ENCODE measurements at regions not wholly inside any gene's neighbourhood (a gene's known extent, or its start where the extent isn't known, plus 50 kb on each side); places are given as distances from the start of the nearest gene placed in this dataset.
A peak's percentile ranks its signal among the peaks of the same experiment; 100 is the strongest.

GRCh38 chr10:4353964-4354363, 472.0 kb upstream of the AKR1E2 start:
- H2AFZ ChIP-seq (ENCODE audit: low read depth, low read length): no peak overlapping the region
- peaks cover 3% of the 10 kb centered on the region for H3K9me3 ChIP-seq (ENCODE audit: insufficient read depth, low read length, severe bottlenecking)
- H3K9ac ChIP-seq (ENCODE audit: low read depth, low read length): no peak overlapping the region
- H3K27me3 ChIP-seq (ENCODE audit: insufficient read depth, low read length, poor library complexity): no peaks in the 10 kb centered on the region
- no peak overlapping the region for H3K27ac ChIP-seq (ENCODE audit: low read length)
- H3K36me3 ChIP-seq (ENCODE audit: insufficient read depth, low read length): no peaks in the 10 kb centered on the region
- TF ChIP-seq, protein P1, sequence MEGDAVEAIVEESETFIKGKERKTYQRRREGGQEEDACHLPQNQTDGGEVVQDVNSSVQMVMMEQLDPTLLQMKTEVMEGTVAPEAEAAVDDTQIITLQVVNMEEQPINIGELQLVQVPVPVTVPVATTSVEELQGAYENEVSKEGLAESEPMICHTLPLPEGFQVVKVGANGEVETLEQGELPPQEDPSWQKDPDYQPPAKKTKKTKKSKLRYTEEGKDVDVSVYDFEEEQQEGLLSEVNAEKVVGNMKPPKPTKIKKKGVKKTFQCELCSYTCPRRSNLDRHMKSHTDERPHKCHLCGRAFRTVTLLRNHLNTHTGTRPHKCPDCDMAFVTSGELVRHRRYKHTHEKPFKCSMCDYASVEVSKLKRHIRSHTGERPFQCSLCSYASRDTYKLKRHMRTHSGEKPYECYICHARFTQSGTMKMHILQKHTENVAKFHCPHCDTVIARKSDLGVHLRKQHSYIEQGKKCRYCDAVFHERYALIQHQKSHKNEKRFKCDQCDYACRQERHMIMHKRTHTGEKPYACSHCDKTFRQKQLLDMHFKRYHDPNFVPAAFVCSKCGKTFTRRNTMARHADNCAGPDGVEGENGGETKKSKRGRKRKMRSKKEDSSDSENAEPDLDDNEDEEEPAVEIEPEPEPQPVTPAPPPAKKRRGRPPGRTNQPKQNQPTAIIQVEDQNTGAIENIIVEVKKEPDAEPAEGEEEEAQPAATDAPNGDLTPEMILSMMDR (IDR thresholded peaks at IDR 0.05; ENCODE audit: borderline replicate concordance, extremely low read depth, low read length, poor library complexity, severe bottlenecking): no peak
- no peak for TF ChIP-seq EZH2 (IDR thresholded peaks at IDR 0.05; ENCODE audit: borderline replicate concordance, low read depth, low read length, severe bottlenecking)
- no peak overlapping the region for H3K4me2 ChIP-seq (ENCODE audit: insufficient read depth, low read length)
- H3K79me2 ChIP-seq (ENCODE audit: insufficient read depth, low read length): no peaks in the 10 kb centered on the region
- no peak for DNase-seq
- no peak overlapping the region for H3K4me3 ChIP-seq (ENCODE audit: low read depth in 1 of 2, low read length in 2 of 2)
- peaks cover 7% of the 10 kb centered on the region; the same call in 1 of the 2 replicates for H3K4me1 ChIP-seq (ENCODE audit: insufficient read depth, low read length)
- peak; percentile 22; the same call in 1 of the 3 replicates for ATAC-seq (ENCODE audit: insufficient read depth, low read depth)
- H4K20me1 ChIP-seq (ENCODE audit: insufficient read depth, low read length): no peaks in the 10 kb centered on the region

- Histone ChIP-seq H3K27me3 (ENCODE audit: insufficient read depth, low read length, poor library complexity) (no peaks in the 10 kb centered on the region), H3K27ac (ENCODE audit: low read length) (no peak overlapping the region), H3K4me3 (ENCODE audit: low read depth in 1 of 2, low read length in 2 of 2) (no peak overlapping the region), H3K4me2 (ENCODE audit: insufficient read depth, low read length) (no peak overlapping the region), H3K36me3 (ENCODE audit: insufficient read depth, low read length) (no peaks in the 10 kb centered on the region), H2AFZ (ENCODE audit: low read depth, low read length) (no peak overlapping the region), H3K79me2 (ENCODE audit: insufficient read depth, low read length) (no peaks in the 10 kb centered on the region), H3K4me1 (ENCODE audit: insufficient read depth, low read length) (peaks cover 7% of the 10 kb centered on the region; the same call in 1 of the 2 replicates), H3K9ac (ENCODE audit: low read depth, low read length) (no peak overlapping the region), H4K20me1 (ENCODE audit: insufficient read depth, low read length) (no peaks in the 10 kb centered on the region), H3K9me3 (ENCODE audit: insufficient read depth, low read length, severe bottlenecking) (peaks cover 3% of the 10 kb centered on the region)
- TF ChIP-seq, protein P1 (IDR thresholded peaks at IDR 0.05; ENCODE audit: borderline replicate concordance, extremely low read depth, low read length, poor library complexity, severe bottlenecking): no peak
- no peak for TF ChIP-seq EZH2 (IDR thresholded peaks at IDR 0.05; ENCODE audit: borderline replicate concordance, low read depth, low read length, severe bottlenecking)
- ATAC-seq (ENCODE audit: insufficient read depth, low read depth): no peak
- no peak for DNase-seq
Observed at GRCh38 chr10:4353059-4353655, 472.9 kb upstream of the AKR1E2 start.

DNA sequence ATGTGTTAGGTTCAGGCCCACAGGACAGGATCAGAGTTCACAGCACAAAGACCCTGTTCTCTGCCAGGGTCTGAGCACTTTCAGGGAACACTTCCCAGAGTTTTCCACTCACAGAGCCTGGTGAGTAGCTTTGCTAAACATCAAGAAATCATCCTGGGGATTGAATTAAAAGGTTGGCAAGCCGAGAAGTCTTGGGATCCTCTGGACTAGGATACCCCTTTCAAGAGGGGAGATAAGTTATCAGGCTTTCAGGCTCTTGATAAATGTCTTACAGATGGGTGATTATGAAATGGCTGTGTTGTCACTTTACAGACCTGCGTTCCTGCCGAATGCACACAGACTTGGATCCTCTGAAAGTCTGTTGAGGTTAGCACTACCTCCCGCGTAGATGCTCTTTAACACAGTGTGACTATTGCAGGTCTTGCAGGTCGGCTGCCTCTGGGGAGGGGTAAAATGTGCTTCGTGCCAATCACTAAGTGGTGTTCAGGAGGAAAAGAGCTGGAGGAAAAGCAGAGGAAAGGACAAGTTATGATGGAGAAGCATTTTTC, 473.5 kb upstream of the AKR1E2 start:
- Histone ChIP-seq H3K4me2 (ENCODE audit: insufficient read depth, low read length) (no peak overlapping the region), H3K9me3 (ENCODE audit: insufficient read depth, low read length, severe bottlenecking) (peaks cover 3% of the 10 kb centered on the region), H3K4me3 (ENCODE audit: low read depth in 1 of 2, low read length in 2 of 2) (no peak overlapping the region), H4K20me1 (ENCODE audit: insufficient read depth, low read length) (no peaks in the 10 kb centered on the region), H3K27ac (ENCODE audit: low read length) (no peak overlapping the region), H3K36me3 (ENCODE audit: insufficient read depth, low read length) (no peaks in the 10 kb centered on the region), H3K79me2 (ENCODE audit: insufficient read depth, low read length) (no peaks in the 10 kb centered on the region), H3K9ac (ENCODE audit: low read depth, low read length) (no peak overlapping the region), H3K27me3 (ENCODE audit: insufficient read depth, low read length, poor library complexity) (no peaks in the 10 kb centered on the region), H3K4me1 (ENCODE audit: insufficient read depth, low read length) (peaks cover 7% of the 10 kb centered on the region; the same call in 1 of the 2 replicates), H2AFZ (ENCODE audit: low read depth, low read length) (no peak overlapping the region)
- DNase-seq (no peak), ATAC-seq (ENCODE audit: insufficient read depth, low read depth) (no peak)
- no peak for TF ChIP-seq EZH2 (IDR thresholded peaks at IDR 0.05; ENCODE audit: borderline replicate concordance, low read depth, low read length, severe bottlenecking)
- TF ChIP-seq, protein P1 (IDR thresholded peaks at IDR 0.05; ENCODE audit: borderline replicate concordance, extremely low read depth, low read length, poor library complexity, severe bottlenecking): no peak

Data from DND-41 (cell line).